WI38 (cell line): ENCODE measurements at regions not wholly inside any gene's neighbourhood (a gene's known extent, or its start where the extent isn't known, plus 50 kb on each side); places are given as distances from the start of the nearest gene placed in this dataset.

Experiments
- H3K4me3 ChIP-seq: 2 replicates; pipeline ENCODE4 v1.5.1; 2011; ENCODE audit warnings: low read depth, mild to moderate bottlenecking, control low read depth, low read length
- CTCF ChIP-seq: IDR thresholded peaks from 2 replicates; pipeline ENCODE4 v1.5.1; 2012; ENCODE audit warnings: low read depth, mild to moderate bottlenecking, control low read depth, low read length

GRCh38 chr10:44850356-44850934, 60.7 kb upstream of the TMEM72 start:
- no peak overlapping the region for H3K4me3 ChIP-seq

DNA sequence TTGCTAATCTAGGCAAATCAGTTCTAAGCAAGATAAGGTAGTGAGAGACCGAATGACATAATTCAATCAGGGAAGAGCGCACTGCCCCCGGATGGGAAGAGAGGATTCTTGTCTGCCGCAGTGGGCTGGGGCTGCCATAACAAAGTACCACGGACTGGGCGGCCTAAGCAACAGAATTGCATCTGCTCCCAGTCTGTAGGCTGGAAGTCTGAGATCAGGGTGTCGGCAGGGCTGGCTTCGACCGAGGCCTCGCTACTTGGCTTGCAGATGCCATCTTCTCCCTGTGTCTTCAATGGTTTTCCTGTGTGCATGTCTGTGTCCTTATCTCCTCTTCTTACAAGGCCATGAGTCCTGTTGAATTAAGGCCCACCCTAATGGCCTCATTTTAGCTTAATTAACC, 59.7 kb upstream of the TMEM72 start:
- no peak for TF ChIP-seq CTCF
- no peak overlapping the region for H3K4me3 ChIP-seq

More at GRCh38 chr10:44850356-44850934, 60.7 kb upstream of the TMEM72 start:
- no peak for TF ChIP-seq CTCF

DNA sequence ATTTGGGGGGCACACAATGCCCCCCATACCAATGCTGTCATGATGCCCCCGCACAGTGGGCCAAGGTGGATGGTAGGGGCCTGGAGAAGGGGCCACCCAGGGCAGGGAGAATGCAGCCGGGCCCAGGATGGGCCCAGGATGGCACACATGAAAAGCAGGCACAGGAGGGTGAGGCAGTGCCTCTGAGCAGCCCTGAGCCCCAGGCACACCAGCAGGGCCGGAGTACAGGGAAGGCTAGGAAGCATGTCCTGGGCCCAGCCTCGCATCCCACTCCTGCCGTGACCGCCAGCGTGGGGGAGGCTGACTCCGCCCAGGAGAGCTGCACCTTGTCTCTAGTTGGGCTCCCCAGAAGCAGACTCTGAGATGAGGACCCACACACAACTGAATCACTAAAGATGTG, 59.3 kb upstream of the TMEM72 start:
- TF ChIP-seq CTCF, result no peak
- no peak overlapping the region for H3K4me3 ChIP-seq

DNA sequence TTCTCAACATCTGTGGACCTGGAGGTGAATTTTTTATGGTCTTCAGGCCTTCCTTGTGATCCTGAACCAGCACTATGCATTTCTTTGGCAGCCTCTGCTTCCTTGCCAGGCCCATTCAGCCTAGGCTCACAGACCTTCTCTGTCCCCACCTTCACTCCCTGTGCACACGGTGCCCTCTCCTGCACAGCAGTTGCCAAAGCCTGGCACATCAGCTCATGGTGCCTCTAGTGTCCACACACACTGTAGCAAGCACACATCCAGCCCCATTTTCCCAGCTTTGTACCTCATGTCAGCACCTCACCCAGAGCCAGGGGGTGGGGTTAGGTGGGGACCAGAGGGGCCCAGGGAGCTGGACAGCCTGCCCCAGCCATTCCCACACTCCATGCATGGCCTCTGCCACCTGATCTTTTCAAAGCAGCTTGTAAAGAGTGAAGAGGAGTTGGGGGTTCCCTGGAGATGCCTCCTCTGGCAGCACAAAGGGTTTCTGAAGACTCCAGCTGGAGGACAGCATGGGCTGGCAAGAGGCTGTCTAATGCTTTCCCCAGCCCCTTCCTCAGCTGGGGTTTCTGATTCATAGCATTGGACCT, 57.9 kb upstream of the TMEM72 start:
- H3K4me3 ChIP-seq, result no peak overlapping the region
- TF ChIP-seq CTCF, result peak; percentile 37; the same call in 1 of the 2 replicates

DNA sequence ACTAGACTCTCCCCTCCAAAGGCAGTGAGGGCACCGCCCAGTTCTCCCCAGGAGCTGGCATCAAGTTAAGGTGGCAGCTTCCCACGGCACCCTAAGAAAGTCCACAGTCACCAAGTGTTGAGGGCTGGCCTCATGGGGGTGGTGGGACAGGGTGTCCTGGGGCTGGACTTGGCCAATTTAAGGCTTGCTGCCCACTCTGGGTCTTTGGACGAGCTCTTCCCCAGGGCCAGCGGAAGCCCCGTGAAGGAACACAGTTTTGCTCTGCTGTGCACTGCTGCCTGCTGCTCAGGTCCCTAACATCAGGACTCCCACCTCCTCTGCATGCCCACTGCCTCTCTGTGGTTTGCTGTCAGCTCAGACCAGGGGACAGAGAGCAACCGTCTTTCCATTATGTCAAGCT, 57.3 kb upstream of the TMEM72 start:
- no peak for TF ChIP-seq CTCF
- no peak overlapping the region for H3K4me3 ChIP-seq

- H3K4me3 ChIP-seq, result no peak overlapping the region
- no peak for TF ChIP-seq CTCF
These were observed 56.3 kb upstream of the TMEM72 start for GRCh38 chr10:44854693-44855350.

- no peak for TF ChIP-seq CTCF
These were observed 54.4 kb upstream of the TMEM72 start for GRCh38 chr10:44856696-44857095.

More at GRCh38 chr10:44856696-44857095, 54.4 kb upstream of the TMEM72 start:
- H3K4me3 ChIP-seq, result no peak overlapping the region
